Esophagus muscularis mucosa (tissue), 4 donors: ENCODE measurements at regions not wholly inside any gene's neighbourhood (a gene's known extent, or its start where the extent isn't known, plus 50 kb on each side); places are given as distances from the start of the nearest gene placed in this dataset.

ENCODE experiments used
- EP300 ChIP-seq: sonication (generic); formaldehyde crosslinking; IDR thresholded peaks from one replicate; pipeline ENCODE4 v1.6.1; 2017; ENCODE audit warnings: antibody characterized with exemption
- POLR2A ChIP-seq: fragments of 450-650 bp; IDR thresholded peaks from one replicate; pipeline ENCODE4 v1.6.1; 2017; ENCODE audit warnings: antibody characterized with exemption, moderate library complexity, mild to moderate bottlenecking, low read depth
- POLR2AphosphoS5 ChIP-seq, 2 donors: sonication (generic); formaldehyde crosslinking; IDR thresholded peaks; one replicate each; pipeline ENCODE4 v1.6.1; 2017; ENCODE audit warnings: antibody characterized with exemption in 2 of 2
- TF ChIP-seq, protein P1 (sequence below), 3 experiments: fragments of 200-600 bp in 2 of 3; fragments of 450-650 bp in 1 of 3; sonication (generic) in 2 of 3; IDR thresholded peaks; one replicate each; pipeline ENCODE4 v1.5.1; 2017 to 2019; ENCODE audit warnings: antibody characterized with exemption in 3 of 3, mild to moderate bottlenecking in 2 of 3, moderate library complexity in 1 of 3

DNA sequence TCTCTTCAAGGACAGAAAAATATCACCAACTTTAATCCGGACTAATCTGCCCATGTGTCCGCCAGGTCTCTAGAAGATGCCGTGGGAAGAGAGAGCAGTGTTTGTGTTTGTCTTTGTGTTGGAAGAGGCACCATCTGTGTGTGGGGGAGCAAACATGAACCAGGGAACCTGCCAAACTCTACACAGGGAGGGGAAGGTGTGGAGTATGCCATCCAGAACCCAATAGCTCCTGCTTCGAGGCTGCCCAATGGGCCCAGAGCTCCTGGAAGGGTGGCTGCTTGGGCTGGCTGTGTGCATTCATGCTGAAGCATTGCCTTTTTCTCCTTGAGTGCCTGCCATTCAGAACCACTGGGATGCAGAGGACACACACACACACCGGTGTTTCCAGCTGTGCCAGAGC lies 536.2 kb downstream of the MID1IP1 start:
- TF ChIP-seq, protein P1, sequence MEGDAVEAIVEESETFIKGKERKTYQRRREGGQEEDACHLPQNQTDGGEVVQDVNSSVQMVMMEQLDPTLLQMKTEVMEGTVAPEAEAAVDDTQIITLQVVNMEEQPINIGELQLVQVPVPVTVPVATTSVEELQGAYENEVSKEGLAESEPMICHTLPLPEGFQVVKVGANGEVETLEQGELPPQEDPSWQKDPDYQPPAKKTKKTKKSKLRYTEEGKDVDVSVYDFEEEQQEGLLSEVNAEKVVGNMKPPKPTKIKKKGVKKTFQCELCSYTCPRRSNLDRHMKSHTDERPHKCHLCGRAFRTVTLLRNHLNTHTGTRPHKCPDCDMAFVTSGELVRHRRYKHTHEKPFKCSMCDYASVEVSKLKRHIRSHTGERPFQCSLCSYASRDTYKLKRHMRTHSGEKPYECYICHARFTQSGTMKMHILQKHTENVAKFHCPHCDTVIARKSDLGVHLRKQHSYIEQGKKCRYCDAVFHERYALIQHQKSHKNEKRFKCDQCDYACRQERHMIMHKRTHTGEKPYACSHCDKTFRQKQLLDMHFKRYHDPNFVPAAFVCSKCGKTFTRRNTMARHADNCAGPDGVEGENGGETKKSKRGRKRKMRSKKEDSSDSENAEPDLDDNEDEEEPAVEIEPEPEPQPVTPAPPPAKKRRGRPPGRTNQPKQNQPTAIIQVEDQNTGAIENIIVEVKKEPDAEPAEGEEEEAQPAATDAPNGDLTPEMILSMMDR (IDR thresholded peaks at IDR 0.05): no peak
- TF ChIP-seq POLR2A: no peak
- no peak for TF ChIP-seq EP300
- no peak for TF ChIP-seq POLR2AphosphoS5 (IDR thresholded peaks at IDR 0.05)
